Activated CD8-positive, alpha-beta T cell treated with anti-CD3 and anti-CD28 coated beads for 36 hours (primary cell): ENCODE measurements at regions not wholly inside any gene's neighbourhood (a gene's known extent, or its start where the extent isn't known, plus 50 kb on each side); places are given as distances from the start of the nearest gene placed in this dataset.

Source experiments
- ATAC-seq: fragments of 200-7000 bp; cut with Tn5 transposase; one replicate; pipeline ENCODE4 v1.10.0; 2021; ENCODE audit warnings: mild to moderate bottlenecking, moderate library complexity
- CTCF ChIA-PET: fragments of 350-600 bp; sonication (Branson Sonifier 250); formaldehyde crosslinking; loops from one replicate; lab custom pipeline; 2021; ENCODE audit warnings: antibody characterized with exemption; lab: Charles Lee
- POLR2A ChIA-PET: fragments of 350-600 bp; sonication (Branson Sonifier 250); formaldehyde crosslinking; loops from one replicate; lab custom pipeline; 2021; ENCODE audit warnings: antibody characterized with exemption; lab: Charles Lee
- DNase-seq: peaks from one replicate; pipeline ENCODE4 v3.0.0-alpha.2; 2020
- H3K27ac Mint-ChIP-seq: one replicate; pipeline ENCODE4 v1.8.0; 2021; ENCODE audit warnings: mild to moderate bottlenecking, mixed read lengths
- H3K27me3 Mint-ChIP-seq: one replicate; pipeline ENCODE4 v1.8.0; 2021; ENCODE audit warnings: mixed read lengths
- H3K36me3 Mint-ChIP-seq: one replicate; pipeline ENCODE4 v1.8.0; 2021; ENCODE audit warnings: low read depth, mixed read lengths
- H3K4me1 Mint-ChIP-seq: one replicate; pipeline ENCODE4 v1.8.0; 2021; ENCODE audit warnings: low read depth, mixed read lengths
- H3K4me3 Mint-ChIP-seq: one replicate; pipeline ENCODE4 v1.8.0; 2021; ENCODE audit warnings: mild to moderate bottlenecking, moderate library complexity, mixed read lengths
- H3K9me3 Mint-ChIP-seq: one replicate; pipeline ENCODE4 v1.8.0; 2021; ENCODE audit warnings: mixed read lengths
- intact Hi-C: fragments of 100-400 bp; cut with micrococcal nuclease; formaldehyde crosslinking; loops from one replicate; pipeline ENCODE4 v1.10.0; 2022
- TF ChIP-seq, protein P1 (sequence below): fragments of 200-600 bp; IDR thresholded peaks from one replicate; pipeline ENCODE4 v1.8.0; 2022; ENCODE audit warnings: antibody characterized with exemption, mild to moderate bottlenecking

DNA sequence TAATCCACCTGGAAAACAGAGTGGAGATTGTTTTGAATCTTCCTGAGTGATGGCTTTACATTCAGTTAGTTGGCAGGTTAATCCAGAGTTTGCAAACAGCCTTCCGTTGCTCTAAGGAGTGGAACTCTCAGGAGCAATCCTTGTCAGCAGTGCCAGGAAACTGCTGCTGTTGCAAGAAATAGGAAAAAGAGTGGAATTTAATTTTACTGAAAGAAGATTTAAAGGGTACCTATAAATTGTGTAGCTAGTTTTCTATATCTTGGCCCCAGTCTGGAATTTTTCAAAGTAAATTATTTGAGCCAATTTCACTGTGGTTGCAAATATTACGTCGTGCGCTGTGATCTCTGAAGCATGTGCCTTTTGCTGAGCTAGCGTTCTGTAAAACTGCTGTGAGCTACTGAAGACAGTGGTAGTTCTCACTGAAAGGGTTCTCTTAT lies 55.5 kb upstream of the SLC5A12 start:
- Mint-ChIP-seq H3K9me3 (no peaks in the 10 kb centered on the region), H3K36me3 (no peaks in the 10 kb centered on the region), H3K27me3 (no peaks in the 10 kb centered on the region), H3K27ac (no peak overlapping the region), H3K4me1 (no peaks in the 10 kb centered on the region), H3K4me3 (no peak overlapping the region)
- POLR2A ChIA-PET, result no interaction called here
- CTCF ChIA-PET, result interaction anchor here (0.9 kb wide), 1 partner anchor 24 kb away, joined by 3 read pairs; no protein-coding TSS in a partner anchor
- intact Hi-C loops, result no loop called here
- DNase-seq (no peak), ATAC-seq (no peak)
- TF ChIP-seq, protein P1, sequence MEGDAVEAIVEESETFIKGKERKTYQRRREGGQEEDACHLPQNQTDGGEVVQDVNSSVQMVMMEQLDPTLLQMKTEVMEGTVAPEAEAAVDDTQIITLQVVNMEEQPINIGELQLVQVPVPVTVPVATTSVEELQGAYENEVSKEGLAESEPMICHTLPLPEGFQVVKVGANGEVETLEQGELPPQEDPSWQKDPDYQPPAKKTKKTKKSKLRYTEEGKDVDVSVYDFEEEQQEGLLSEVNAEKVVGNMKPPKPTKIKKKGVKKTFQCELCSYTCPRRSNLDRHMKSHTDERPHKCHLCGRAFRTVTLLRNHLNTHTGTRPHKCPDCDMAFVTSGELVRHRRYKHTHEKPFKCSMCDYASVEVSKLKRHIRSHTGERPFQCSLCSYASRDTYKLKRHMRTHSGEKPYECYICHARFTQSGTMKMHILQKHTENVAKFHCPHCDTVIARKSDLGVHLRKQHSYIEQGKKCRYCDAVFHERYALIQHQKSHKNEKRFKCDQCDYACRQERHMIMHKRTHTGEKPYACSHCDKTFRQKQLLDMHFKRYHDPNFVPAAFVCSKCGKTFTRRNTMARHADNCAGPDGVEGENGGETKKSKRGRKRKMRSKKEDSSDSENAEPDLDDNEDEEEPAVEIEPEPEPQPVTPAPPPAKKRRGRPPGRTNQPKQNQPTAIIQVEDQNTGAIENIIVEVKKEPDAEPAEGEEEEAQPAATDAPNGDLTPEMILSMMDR, result no peak

- H3K9me3 Mint-ChIP-seq, result peaks cover 1% of the 10 kb centered on the region
- TF ChIP-seq, protein P1, result no peak
- no peaks in the 10 kb centered on the region for H3K4me1 Mint-ChIP-seq
- H3K36me3 Mint-ChIP-seq, result no peaks in the 10 kb centered on the region
- DNase-seq (no peak), ATAC-seq (no peak)
- POLR2A ChIA-PET, result no interaction called here
- H3K27ac Mint-ChIP-seq, result no peak overlapping the region
- no peaks in the 10 kb centered on the region for H3K27me3 Mint-ChIP-seq
- intact Hi-C loops, result no loop called here
- no peak overlapping the region for H3K4me3 Mint-ChIP-seq
- CTCF ChIA-PET, result interaction anchor here (0.9 kb wide), 1 partner anchor 24 kb away, joined by 3 read pairs; no protein-coding TSS in a partner anchor
These were observed 56.3 kb upstream of the SLC5A12 start for GRCh38 chr11:26778000-26778757.

DNA sequence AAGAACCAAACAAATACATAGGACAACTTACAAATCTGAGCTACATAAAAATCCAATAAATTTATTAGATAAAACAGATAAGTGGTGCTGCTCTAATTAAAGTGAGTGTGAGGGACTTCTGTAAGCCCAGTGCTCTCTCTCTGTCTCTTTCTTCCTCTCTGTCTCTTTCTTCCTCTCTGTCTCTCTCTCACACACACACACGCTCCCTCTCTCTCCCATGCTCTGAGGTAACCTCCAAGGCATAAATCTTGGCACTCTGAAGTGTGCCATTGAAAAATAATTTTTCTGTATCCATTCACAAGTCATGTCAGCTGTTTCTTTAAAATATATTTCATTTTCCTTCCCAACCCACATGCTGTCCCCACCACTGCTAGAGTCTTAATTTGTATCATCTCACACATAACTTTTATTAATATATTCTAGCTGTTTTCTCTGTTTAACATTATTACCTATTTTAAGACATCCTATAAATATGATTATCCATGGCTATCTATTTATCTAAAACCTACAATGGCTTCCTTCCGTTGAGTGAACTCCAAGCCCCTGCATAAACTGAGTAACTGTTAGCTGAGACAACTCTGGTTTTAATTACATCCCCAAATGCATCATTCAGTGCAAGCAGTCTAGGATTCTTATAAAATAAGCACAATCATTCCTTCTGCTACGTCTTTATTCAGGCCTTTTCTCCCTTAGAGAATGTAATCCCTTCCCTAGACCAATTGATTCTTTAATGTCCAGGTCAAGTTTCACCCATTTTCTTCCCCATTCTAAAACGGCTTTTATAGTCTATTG lies 57.4 kb upstream of the SLC5A12 start:
- intact Hi-C loops, result no loop called here
- ATAC-seq (no peak), DNase-seq (no peak)
- TF ChIP-seq, protein P1, result no peak
- Mint-ChIP-seq H3K4me1 (no peaks in the 10 kb centered on the region), H3K27ac (no peak overlapping the region), H3K27me3 (no peaks in the 10 kb centered on the region), H3K36me3 (no peaks in the 10 kb centered on the region), H3K9me3 (peaks cover 7% of the 10 kb centered on the region), H3K4me3 (no peak overlapping the region)
- ChIA-PET CTCF (no interaction called here), POLR2A (no interaction called here)

DNA sequence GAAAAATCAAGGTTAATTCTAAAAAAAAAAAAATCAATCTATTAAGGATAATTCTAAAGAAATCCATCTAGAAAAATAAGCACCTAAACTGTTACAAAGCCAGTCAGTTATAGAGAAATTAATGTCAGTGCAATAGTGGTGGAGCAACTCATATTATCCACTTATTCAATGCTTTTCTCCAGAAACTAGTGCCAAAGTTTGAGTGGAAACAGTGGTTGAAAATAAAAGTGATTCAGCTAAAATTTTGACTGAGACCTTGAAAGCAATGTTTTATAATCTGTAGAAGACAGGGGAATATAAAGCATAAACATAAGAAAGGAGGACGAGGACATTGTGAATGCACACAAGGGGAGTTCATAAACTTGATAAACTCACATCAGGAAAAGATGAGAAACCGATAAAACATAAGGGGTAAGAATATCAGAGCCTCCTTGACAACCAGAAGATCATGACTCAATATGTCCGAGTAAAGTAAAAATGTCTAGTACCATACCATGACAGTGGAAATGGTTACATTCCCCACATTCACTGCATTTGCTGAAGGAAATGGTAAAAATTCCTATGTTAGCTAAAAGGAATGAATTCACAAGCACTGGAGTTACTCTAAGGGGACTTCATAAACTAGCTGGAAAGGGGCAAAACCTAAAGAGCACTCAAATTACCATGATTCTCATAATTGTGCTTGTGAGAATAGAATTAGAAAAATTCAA lies 58.7 kb upstream of the SLC5A12 start:
- ATAC-seq (no peak), DNase-seq (no peak)
- ChIA-PET CTCF (no interaction called here), POLR2A (no interaction called here)
- Mint-ChIP-seq H3K27ac (no peak overlapping the region), H3K4me3 (no peak overlapping the region), H3K36me3 (no peaks in the 10 kb centered on the region), H3K27me3 (no peaks in the 10 kb centered on the region), H3K9me3 (peaks cover 10% of the 10 kb centered on the region), H3K4me1 (no peaks in the 10 kb centered on the region)
- intact Hi-C loops, result no loop called here
- TF ChIP-seq, protein P1, result no peak
